Kasumi-1 (cell line): ENCODE measurements at regions not wholly inside any gene's neighbourhood (a gene's known extent, or its start where the extent isn't known, plus 50 kb on each side); places are given as distances from the start of the nearest gene placed in this dataset.

Source experiments
- DNase-seq, 2 experiments: peaks; one replicate each; lab custom pipeline; 2025; lab: John Stamatoyannopoulos, UW

DNA sequence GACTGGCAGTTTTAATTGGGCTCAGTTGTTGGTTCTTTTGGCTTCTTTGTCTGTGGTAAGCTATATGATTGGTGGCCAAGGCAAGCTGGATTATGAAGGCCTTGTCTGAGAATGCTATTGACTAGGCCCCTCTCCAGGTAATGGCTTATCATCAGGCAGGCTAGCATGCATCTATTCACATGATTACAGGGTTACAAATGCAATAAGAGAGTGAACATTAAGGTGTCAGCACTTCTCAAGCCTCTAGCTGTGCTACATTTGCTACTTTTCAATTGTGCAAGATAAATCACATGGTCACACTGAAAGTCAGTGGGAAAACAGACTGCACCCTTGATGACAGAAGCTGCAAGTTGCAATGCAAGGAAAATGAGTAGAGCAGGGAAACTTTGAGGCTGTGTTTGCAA is 550.9 kb upstream of the TMPRSS15 start:
- DNase-seq: no peak

GRCh38 chr21:18959817-18960216 is 556.2 kb upstream of the TMPRSS15 start:
- DNase-seq: no peak

DNA sequence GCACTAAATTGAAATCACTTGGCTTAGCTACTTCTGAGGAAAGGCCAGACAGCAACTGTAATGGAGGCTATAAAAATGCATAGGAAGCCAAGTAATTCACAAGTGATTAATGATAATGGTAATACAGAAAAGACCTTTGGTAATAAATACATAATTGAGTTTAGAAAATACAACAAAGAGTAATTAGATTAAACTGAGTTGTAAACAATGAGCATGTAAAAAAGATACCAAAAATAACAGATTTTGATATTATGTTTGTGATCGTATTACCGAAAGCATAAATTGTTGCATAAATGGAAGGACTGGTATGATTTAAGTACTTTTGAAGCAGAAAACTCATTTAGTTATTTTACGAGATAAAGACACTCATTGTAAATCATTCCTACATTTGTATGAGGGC is 556.7 kb upstream of the TMPRSS15 start:
- DNase-seq: no peak

GRCh38 chr21:18970416-18970815 is 566.8 kb upstream of the TMPRSS15 start:
- DNase-seq: no peak

GRCh38 chr21:18970941-18971340 is 567.4 kb upstream of the TMPRSS15 start:
- DNase-seq: no peak

DNA sequence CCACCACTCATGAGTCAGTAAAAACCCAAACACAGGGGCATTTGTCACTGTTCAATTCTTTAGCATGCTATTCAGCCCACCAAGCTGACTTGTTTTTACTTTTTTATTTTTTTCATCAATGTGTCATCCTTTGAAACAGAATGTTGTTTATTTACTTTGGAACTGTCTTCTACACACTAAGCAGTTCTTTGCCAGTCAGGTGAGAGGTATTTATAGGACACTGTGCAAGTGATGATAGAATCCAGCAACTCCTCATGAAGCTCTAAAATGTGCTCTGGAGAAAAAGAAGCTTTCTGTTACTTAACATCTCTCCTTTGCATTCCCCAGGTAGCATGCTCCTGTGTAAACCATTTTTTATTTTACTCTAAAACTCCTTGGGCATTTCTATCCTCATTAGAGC is 582.0 kb upstream of the TMPRSS15 start:
- no peak for DNase-seq

DNA sequence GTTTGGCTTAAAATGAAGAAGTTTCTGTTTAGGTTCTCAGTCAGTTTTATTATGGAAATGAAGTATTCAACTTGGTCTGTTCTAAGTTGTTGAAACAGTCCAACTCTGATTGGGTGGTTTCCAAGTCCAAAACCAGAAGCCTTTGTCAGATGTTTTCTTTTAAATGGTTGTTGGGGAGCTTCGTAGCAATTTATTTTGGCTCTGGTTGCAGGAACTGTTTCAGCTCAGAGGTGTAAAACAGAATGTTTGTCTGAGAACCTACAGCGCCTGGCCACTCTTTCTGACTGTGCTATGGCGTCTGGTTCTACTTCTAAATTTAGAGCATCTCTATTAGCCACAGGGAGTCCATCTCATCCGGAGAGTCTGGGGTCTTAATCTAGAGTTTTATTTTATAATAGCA is 582.6 kb upstream of the TMPRSS15 start:
- DNase-seq: no peak

DNA sequence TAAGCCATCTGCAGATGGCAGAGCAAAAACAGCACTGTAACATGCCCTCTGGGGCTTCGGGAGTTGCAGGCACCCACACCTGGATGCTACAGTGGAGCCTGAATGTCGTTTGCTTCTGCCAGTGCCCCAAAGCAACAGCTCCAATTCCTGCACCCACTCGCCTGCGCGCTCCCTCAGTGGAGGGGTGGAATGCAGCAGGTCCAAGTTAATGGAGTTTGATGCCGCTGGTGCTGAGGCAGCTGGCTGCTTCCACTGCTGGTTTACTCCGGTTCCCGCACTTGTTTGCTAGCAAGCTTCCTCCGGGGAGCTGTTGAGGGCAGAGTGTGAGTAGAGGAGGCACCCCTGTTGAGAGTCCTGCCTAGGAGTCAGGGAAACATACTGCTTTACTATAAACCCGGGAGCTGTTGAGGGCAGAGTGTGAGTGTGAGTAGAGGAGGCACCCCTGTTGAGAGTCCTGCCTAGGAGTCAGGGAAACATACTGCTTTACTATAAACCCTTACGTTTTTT is 584.0 kb upstream of the TMPRSS15 start:
- DNase-seq: no peak

- DNase-seq: no peak
Observed at GRCh38 chr21:18989953-18990495, 586.4 kb upstream of the TMPRSS15 start.

DNA sequence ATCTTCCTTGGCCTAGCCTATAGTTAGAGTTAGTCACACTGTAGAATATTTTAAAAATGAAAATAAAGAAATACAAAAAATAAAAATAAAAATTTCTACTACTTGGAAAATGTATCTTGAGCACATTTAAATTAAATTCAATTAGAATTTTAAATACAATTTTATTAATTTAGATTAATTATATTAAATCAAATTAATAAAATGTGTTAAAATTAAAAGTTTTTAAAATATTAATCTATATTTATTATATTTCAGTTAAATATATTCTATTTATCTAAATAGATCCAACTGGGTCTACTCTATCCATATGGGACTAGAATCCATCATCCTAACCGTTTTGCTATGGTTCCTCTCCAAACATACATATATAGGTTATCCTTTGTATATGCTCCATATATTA is 588.3 kb upstream of the TMPRSS15 start:
- DNase-seq: no peak

GRCh38 chr21:19010251-19010650 is 606.7 kb upstream of the TMPRSS15 start:
- no peak for DNase-seq

DNA sequence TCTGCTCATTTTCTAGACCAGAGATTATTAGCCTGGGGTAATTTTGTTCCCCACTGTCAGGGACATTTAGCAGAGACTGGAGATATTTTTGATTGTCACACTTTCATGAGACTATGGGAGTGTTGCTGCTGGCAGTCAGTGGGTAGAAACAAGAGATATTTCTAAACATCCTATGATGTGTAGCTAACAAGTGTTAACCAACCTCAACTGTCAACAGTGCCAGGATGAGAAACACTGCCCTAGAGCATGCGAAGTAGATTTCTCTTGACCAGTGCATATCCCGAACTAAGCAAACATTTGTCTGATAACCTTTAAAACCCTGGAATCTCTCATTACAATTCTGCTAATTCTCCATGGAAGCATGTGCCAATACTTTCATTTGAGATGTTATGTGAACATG is 607.4 kb upstream of the TMPRSS15 start:
- no peak for DNase-seq

DNA sequence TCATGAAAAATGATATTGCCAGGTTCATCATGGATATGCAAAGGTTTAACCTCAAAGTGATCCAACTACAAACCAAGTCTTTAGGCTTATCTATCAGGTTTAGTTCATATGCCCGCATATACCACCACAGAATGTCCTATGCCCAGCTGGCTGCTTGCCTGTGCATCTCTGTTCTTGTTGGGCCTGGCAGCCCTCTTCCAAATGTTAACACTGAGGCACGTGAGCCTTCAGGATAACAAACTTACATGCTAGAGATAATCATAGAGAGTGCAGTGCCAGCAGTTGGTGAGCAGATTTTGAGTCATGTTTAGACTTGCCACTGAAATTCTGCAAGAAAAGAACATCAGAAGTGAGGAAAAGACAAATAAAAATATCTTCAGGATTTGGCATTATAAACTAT is 607.9 kb upstream of the TMPRSS15 start:
- DNase-seq: no peak

DNA sequence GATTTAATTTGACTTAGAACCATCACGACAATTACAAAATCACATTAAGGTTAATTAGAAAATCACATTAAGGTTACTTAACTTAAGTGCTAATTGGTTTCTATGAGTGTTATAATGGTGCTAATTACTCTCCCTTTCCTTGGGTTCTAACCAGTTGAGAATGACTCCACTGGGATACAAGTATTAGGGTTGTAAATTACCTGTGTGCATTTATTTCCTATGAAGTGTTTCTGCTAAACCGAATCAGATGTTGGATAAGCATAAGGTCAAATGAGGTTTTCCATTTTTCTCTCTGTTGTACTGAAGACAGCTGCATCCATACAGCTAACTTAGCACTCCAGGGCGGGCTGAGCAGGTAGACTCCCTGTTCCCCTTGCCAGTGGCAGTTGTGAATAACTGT is 610.3 kb upstream of the TMPRSS15 start:
- DNase-seq: no peak

DNA sequence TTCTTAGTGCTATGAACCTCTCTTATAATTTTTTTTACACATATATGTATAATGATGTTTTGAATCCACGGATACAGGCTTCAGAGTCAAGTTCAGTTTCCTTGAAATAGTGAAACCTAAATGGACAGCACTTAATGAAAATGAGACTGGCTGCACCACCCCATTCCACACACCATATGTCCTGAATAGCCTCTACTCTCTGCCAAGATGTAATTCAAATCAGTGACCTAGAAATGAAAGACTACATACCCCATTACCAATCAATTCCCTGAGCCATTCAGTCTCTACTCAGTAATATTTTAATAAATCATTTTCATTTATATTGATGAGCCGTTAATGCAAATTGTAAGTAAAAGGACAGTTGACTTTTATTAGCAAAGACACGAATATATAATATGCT is 614.9 kb upstream of the TMPRSS15 start:
- no peak for DNase-seq

- no peak for DNase-seq
Observed at GRCh38 chr21:19022978-19023377, 619.4 kb upstream of the TMPRSS15 start.

GRCh38 chr21:19026911-19027310 is 623.3 kb upstream of the TMPRSS15 start:
- no peak for DNase-seq

GRCh38 chr21:19029816-19030215 is 626.2 kb upstream of the TMPRSS15 start:
- no peak for DNase-seq

GRCh38 chr21:19031953-19032352 is 628.4 kb upstream of the TMPRSS15 start:
- DNase-seq: no peak

DNA sequence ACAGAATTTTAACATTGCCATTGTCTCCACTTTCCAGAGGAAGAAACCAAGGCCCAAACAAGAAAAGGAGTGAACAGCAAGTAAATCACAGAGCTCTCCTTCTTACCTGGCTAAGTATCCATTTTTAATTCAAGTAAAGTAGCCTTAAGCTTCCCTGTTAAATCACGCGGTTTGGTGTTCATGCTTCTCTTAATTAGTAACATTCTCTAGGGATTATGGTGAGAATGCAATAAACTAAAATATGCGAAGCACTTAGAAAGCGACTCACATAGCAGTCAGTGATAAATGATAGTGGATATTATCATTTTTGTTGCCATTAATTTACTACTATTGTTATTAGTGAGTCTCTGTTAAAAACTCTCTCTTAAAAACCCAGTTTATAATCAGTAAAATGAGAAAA is 630.5 kb upstream of the TMPRSS15 start:
- DNase-seq: no peak

DNA sequence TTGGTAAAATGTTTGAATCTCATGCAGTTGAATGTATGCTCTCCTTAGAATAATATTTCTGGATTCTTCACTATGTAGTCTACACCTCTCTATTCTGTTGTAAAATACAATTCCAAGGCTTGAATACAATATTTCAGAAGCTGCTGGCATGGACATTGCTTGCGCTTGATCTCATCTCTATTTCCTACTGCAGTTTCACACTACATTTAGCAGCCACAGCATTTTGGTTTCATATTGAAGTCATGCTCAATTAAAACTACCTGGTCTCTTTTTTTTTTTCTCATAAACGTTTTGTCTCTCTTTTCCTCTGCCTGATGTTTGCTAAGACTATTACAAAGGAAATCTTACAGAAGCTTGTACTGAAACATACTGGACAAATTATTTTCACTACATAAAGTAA is 631.0 kb upstream of the TMPRSS15 start:
- no peak for DNase-seq

DNA sequence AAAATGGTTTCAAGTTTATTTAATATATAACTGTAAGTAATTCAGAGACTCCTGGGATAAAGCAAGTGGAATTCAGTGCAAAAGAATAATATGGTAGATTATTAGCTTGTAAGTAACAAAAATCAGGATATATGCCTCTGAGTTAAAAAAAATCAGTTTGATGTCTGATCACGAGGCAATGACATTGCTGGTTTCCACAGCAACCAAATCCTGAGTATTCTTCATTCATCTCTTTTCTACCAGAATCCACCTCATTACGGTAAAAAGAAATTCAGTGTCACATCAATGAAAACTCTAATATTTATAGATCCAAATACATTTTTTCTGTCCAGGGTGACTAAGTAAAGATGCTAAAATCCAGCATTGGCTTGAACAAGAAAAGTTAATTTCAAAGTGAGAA is 642.3 kb upstream of the TMPRSS15 start:
- DNase-seq: no peak

DNA sequence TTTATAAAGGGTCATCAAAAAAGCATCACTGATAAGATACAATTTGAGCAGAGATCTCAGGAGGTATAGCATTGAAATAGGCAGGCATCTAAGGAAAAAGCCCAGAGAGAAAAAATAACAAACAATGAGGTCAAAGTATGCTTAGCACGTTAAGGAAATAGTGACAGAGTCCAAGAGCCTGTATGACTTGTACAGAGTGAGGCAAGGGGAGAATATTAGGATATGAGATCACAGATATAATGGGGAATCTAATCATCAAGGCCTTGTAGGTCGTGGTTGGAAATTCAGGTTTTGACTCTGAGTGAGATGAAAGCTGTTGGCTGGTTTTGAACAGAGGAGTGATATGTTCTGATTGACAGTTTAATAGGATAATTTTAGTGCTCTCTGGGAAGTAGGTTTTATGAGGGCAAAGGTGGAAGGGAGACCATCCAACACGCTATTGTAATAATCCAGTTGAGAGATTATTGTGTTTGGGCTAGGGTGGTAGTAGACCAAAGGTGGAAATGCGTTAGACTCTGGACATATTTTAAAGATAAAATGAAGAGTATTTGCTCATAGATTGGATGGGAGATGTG is 644.6 kb upstream of the TMPRSS15 start:
- DNase-seq: no peak

- DNase-seq: no peak
Observed at GRCh38 chr21:19049567-19049966, 646.0 kb upstream of the TMPRSS15 start.
